HepG2 (cell line): ENCODE measurements at regions not wholly inside any gene's neighbourhood (a gene's known extent, or its start where the extent isn't known, plus 50 kb on each side); places are given as distances from the start of the nearest gene placed in this dataset.

Source experiments
- CTCF ChIP-seq: sonication (generic); formaldehyde crosslinking; IDR thresholded peaks from 2 replicates; pipeline ENCODE4 v1.5.0; 2020; ENCODE audit warnings: mild to moderate bottlenecking, missing genetic modification reagents, moderate library complexity
- EP300 ChIP-seq, 3 experiments: sonication (generic) in 1 of 3; formaldehyde crosslinking in 1 of 3; IDR thresholded peaks; 2 replicates each; pipeline versions ENCODE4 v1.5.1 to v1.6.1; 2011 to 2020; ENCODE audit warnings: low read depth in 2 of 3, low read length in 2 of 3, borderline replicate concordance in 1 of 3, improper control_type of control experiment in 1 of 3, mild to moderate bottlenecking in 1 of 3, missing genetic modification reagents in 1 of 3, moderate library complexity in 1 of 3
- TF ChIP-seq, protein P1 (sequence below): sonication (generic); formaldehyde crosslinking; IDR thresholded peaks from 2 replicates; pipeline ENCODE4 v1.8.1; 2023; ENCODE audit warnings: mild to moderate bottlenecking, missing genetic modification reagents

GRCh38 chr3:59658274-59658673, 608.4 kb upstream of the CFAP20DC start:
- TF ChIP-seq, protein P1, sequence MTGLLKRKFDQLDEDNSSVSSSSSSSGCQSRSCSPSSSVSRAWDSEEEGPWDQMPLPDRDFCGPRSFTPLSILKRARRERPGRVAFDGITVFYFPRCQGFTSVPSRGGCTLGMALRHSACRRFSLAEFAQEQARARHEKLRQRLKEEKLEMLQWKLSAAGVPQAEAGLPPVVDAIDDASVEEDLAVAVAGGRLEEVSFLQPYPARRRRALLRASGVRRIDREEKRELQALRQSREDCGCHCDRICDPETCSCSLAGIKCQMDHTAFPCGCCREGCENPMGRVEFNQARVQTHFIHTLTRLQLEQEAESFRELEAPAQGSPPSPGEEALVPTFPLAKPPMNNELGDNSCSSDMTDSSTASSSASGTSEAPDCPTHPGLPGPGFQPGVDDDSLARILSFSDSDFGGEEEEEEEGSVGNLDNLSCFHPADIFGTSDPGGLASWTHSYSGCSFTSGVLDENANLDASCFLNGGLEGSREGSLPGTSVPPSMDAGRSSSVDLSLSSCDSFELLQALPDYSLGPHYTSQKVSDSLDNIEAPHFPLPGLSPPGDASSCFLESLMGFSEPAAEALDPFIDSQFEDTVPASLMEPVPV (CRISPR knock-in tag): no peak
- TF ChIP-seq CTCF (no peak), EP300 (IDR thresholded peaks at IDR 0.05; ENCODE audit: low read depth in 2 of 2, low read length in 2 of 2) (no peak), EP300 (CRISPR knock-in tag; IDR thresholded peaks at IDR 0.05; ENCODE audit: borderline replicate concordance) (no peak)
